ENCODE measurements at regions not wholly inside any gene's neighbourhood (a gene's known extent, or its start where the extent isn't known, plus 50 kb on each side); places are given as distances from the start of the nearest gene placed in this dataset.

DNA sequence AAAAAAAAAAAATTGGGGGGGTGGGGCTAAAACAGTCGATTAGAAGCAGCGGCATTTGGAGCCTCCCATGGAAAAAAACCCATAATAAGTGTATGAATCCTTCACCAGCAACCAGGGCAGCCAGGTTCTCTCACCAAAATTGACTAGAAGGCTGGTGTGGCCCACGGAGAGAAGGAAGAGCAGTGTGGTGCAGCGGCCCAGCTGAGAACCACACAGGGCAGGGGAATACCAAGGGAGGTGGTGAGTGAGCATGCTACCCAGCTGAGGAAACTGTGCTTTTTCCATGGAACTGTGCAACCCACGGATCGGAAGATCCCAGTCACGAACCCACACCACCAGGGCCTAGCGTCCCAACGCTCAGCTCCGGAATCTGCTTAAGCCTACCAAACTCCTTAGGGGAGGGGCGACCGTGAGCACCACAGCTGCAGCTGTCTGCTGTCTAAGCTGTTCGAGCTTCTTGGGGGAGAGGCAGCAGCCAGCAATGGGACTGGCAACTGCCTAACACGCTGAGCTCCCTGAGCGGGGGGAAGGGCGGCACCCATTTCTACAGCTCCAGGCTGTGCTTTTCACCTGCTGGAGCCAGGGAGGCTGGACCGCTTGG is 1037.2 kb upstream of the ACVR2A start:
- Histone ChIP-seq H2AFZ (ENCODE audit: low read length, unreplicated experiment) (no peak overlapping the region), H3K4me1 (ENCODE audit: control insufficient read depth, insufficient read depth, low read length, unreplicated experiment) (peaks cover 11% of the 10 kb centered on the region), H3K27me3 (ENCODE audit: insufficient read depth, low read length) (no peaks in the 10 kb centered on the region), H3K36me3 (ENCODE audit: insufficient read depth, low read length) (no peaks in the 10 kb centered on the region), H3K4me3 (ENCODE audit: low read depth, low read length) (no peak overlapping the region), H3K27ac (ENCODE audit: low read depth, low read length) (no peak overlapping the region), H3K79me2 (ENCODE audit: control insufficient read depth, insufficient read depth, low read length, unreplicated experiment) (no peaks in the 10 kb centered on the region)

- no peaks in the 10 kb centered on the region for H3K36me3 ChIP-seq (ENCODE audit: insufficient read depth, low read length)
- H3K27ac ChIP-seq (ENCODE audit: low read depth, low read length) = no peak overlapping the region
- no peaks in the 10 kb centered on the region for H3K27me3 ChIP-seq (ENCODE audit: insufficient read depth, low read length)
- no peak overlapping the region for H2AFZ ChIP-seq (ENCODE audit: low read length, unreplicated experiment)
- H3K79me2 ChIP-seq (ENCODE audit: control insufficient read depth, insufficient read depth, low read length, unreplicated experiment) = no peaks in the 10 kb centered on the region
- peaks cover 11% of the 10 kb centered on the region for H3K4me1 ChIP-seq (ENCODE audit: control insufficient read depth, insufficient read depth, low read length, unreplicated experiment)
- no peak overlapping the region for H3K4me3 ChIP-seq (ENCODE audit: low read depth, low read length)
These were observed 1038.3 kb upstream of the ACVR2A start for GRCh38 chr2:146806364-146807005.

- Histone ChIP-seq H3K79me2 (ENCODE audit: control insufficient read depth, insufficient read depth, low read length, unreplicated experiment) (no peaks in the 10 kb centered on the region), H3K36me3 (ENCODE audit: insufficient read depth, low read length) (no peaks in the 10 kb centered on the region), H3K27me3 (ENCODE audit: insufficient read depth, low read length) (no peaks in the 10 kb centered on the region), H2AFZ (ENCODE audit: low read length, unreplicated experiment) (no peak overlapping the region), H3K27ac (ENCODE audit: low read depth, low read length) (no peak overlapping the region), H3K4me1 (ENCODE audit: control insufficient read depth, insufficient read depth, low read length, unreplicated experiment) (peaks cover 11% of the 10 kb centered on the region), H3K4me3 (ENCODE audit: low read depth, low read length) (no peak overlapping the region)
These were observed 1040.5 kb upstream of the ACVR2A start for GRCh38 chr2:146804288-146804687.

GRCh38 chr2:146801886-146802285 is 1042.9 kb upstream of the ACVR2A start:
- Histone ChIP-seq H3K27me3 (ENCODE audit: insufficient read depth, low read length) (no peaks in the 10 kb centered on the region), H2AFZ (ENCODE audit: low read length, unreplicated experiment) (no peak overlapping the region), H3K36me3 (ENCODE audit: insufficient read depth, low read length) (no peaks in the 10 kb centered on the region), H3K4me1 (ENCODE audit: control insufficient read depth, insufficient read depth, low read length, unreplicated experiment) (peaks cover 10% of the 10 kb centered on the region), H3K27ac (ENCODE audit: low read depth, low read length) (no peak overlapping the region), H3K79me2 (ENCODE audit: control insufficient read depth, insufficient read depth, low read length, unreplicated experiment) (no peaks in the 10 kb centered on the region), H3K4me3 (ENCODE audit: low read depth, low read length) (no peak overlapping the region)

GRCh38 chr2:146786396-146786795 is 1058.4 kb upstream of the ACVR2A start:
- H3K79me2 ChIP-seq (ENCODE audit: control insufficient read depth, insufficient read depth, low read length, unreplicated experiment) = no peaks in the 10 kb centered on the region
- H3K4me3 ChIP-seq (ENCODE audit: low read depth, low read length) = no peak overlapping the region
- H3K36me3 ChIP-seq (ENCODE audit: insufficient read depth, low read length) = no peaks in the 10 kb centered on the region

DNA sequence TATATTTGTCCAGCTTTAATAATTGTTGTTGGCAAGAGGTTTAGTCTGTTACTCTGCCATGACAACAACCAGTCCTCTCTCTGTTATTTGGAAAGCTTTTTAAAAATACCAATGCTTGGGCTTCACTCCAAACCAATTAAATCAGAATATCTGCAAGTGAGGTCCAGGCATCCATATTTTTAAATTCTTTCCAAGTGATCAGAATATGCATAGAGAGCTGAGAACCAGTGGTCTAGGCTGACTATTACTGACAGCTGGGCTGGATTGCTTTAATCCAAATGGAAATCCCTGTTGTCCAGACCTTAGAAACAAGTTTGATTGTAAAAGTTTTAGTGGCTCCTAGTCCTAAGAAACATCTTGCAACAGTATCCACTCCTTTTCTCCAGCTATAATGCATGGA is 1059.7 kb upstream of the ACVR2A start:
- no peaks in the 10 kb centered on the region for H3K79me2 ChIP-seq (ENCODE audit: control insufficient read depth, insufficient read depth, low read length, unreplicated experiment)
- H3K4me1 ChIP-seq (ENCODE audit: control insufficient read depth, insufficient read depth, low read length, unreplicated experiment) = no peaks in the 10 kb centered on the region
- H3K27ac ChIP-seq (ENCODE audit: low read depth, low read length) = no peak overlapping the region
- no peak overlapping the region for H2AFZ ChIP-seq (ENCODE audit: low read length, unreplicated experiment)
- no peak overlapping the region for H3K4me3 ChIP-seq (ENCODE audit: low read depth, low read length)
- H3K27me3 ChIP-seq (ENCODE audit: insufficient read depth, low read length) = no peaks in the 10 kb centered on the region; the same call in 1 of the 2 replicates
- H3K36me3 ChIP-seq (ENCODE audit: insufficient read depth, low read length) = no peaks in the 10 kb centered on the region

More at GRCh38 chr2:146786396-146786795, 1058.4 kb upstream of the ACVR2A start:
- H3K4me1 ChIP-seq (ENCODE audit: control insufficient read depth, insufficient read depth, low read length, unreplicated experiment) = no peaks in the 10 kb centered on the region
- no peak overlapping the region for H2AFZ ChIP-seq (ENCODE audit: low read length, unreplicated experiment)
- H3K27ac ChIP-seq (ENCODE audit: low read depth, low read length) = no peak overlapping the region
- H3K27me3 ChIP-seq (ENCODE audit: insufficient read depth, low read length) = no peaks in the 10 kb centered on the region; the same call in 1 of the 2 replicates

DNA sequence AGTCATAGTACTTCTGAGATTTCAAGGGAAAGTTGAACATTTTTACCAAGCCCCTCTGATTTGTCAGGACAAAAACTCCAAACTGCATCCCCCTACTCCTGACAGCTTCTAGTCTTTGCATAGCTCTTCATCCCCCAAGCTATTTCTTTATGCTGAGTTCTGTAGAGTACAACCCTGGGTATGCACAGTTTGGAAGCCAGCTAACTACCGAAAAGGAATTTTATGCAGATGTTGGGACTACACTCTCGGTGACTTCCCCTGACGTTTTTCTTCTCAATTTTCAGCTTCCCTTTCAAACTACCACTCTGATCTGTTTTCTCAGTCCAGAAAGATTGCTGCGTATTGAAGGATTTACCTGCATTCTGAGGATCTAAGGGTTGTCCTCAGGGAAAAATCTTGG is 1060.2 kb upstream of the ACVR2A start:
- Histone ChIP-seq H3K27ac (ENCODE audit: low read depth, low read length) (no peak overlapping the region), H3K36me3 (ENCODE audit: insufficient read depth, low read length) (no peaks in the 10 kb centered on the region), H3K4me1 (ENCODE audit: control insufficient read depth, insufficient read depth, low read length, unreplicated experiment) (no peaks in the 10 kb centered on the region), H3K27me3 (ENCODE audit: insufficient read depth, low read length) (no peaks in the 10 kb centered on the region; the same call in 1 of the 2 replicates), H3K79me2 (ENCODE audit: control insufficient read depth, insufficient read depth, low read length, unreplicated experiment) (no peaks in the 10 kb centered on the region), H3K4me3 (ENCODE audit: low read depth, low read length) (no peak overlapping the region), H2AFZ (ENCODE audit: low read length, unreplicated experiment) (no peak overlapping the region)

DNA sequence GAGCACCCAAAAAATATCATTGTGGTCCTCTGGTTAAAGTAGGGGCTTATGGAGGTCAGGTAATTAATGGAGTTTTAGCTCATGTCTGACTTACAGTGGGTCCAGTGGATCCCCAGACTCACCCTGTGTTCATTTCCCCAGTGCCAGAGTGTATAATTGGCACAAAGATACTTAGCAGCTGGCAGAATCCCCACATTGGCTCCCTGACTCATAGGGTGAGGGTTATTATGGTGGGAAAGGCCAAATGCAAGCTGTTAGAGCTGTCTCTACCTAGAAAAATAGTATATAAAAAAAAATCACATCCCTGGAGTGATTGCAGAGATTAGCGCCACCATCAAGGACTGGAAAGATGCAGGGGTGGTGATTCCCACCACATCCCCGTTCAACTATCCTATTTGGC is 1067.6 kb upstream of the ACVR2A start:
- no peaks in the 10 kb centered on the region for H3K27me3 ChIP-seq (ENCODE audit: insufficient read depth, low read length)
- no peak overlapping the region for H2AFZ ChIP-seq (ENCODE audit: low read length, unreplicated experiment)
- no peaks in the 10 kb centered on the region for H3K36me3 ChIP-seq (ENCODE audit: insufficient read depth, low read length)
- H3K79me2 ChIP-seq (ENCODE audit: control insufficient read depth, insufficient read depth, low read length, unreplicated experiment) = no peaks in the 10 kb centered on the region
- no peak overlapping the region for H3K27ac ChIP-seq (ENCODE audit: low read depth, low read length)
- no peaks in the 10 kb centered on the region for H3K4me1 ChIP-seq (ENCODE audit: control insufficient read depth, insufficient read depth, low read length, unreplicated experiment)
- no peak overlapping the region for H3K4me3 ChIP-seq (ENCODE audit: low read depth, low read length)

DNA sequence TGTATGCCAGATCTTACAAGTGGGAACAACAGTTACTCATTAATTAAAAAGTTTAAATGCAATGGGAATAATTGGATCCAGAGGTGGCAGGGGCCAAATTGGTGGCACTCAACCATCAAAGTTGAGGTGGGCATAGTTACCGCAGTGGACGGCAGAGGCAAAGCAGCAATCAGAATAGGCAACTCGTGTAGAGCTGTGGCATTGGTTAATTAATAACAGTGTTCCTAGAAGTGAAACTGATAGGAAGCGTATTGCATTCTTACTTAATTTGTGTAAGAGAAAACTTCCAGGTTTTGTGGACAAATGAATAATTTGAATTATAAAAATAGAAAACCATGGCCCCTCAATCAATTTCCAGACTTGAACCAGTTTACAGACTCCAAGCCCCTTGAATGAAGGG is 1068.2 kb upstream of the ACVR2A start:
- Histone ChIP-seq H2AFZ (ENCODE audit: low read length, unreplicated experiment) (no peak overlapping the region), H3K27me3 (ENCODE audit: insufficient read depth, low read length) (no peaks in the 10 kb centered on the region), H3K4me3 (ENCODE audit: low read depth, low read length) (no peak overlapping the region), H3K4me1 (ENCODE audit: control insufficient read depth, insufficient read depth, low read length, unreplicated experiment) (no peaks in the 10 kb centered on the region), H3K27ac (ENCODE audit: low read depth, low read length) (no peak overlapping the region), H3K79me2 (ENCODE audit: control insufficient read depth, insufficient read depth, low read length, unreplicated experiment) (no peaks in the 10 kb centered on the region), H3K36me3 (ENCODE audit: insufficient read depth, low read length) (no peaks in the 10 kb centered on the region)

- no peaks in the 10 kb centered on the region for H3K36me3 ChIP-seq (ENCODE audit: insufficient read depth, low read length)
- no peak overlapping the region for H2AFZ ChIP-seq (ENCODE audit: low read length, unreplicated experiment)
- H3K27ac ChIP-seq (ENCODE audit: low read depth, low read length) = no peak overlapping the region
- no peak overlapping the region for H3K4me3 ChIP-seq (ENCODE audit: low read depth, low read length)
- no peaks in the 10 kb centered on the region for H3K4me1 ChIP-seq (ENCODE audit: control insufficient read depth, insufficient read depth, low read length, unreplicated experiment)
- H3K27me3 ChIP-seq (ENCODE audit: insufficient read depth, low read length) = no peaks in the 10 kb centered on the region
- H3K79me2 ChIP-seq (ENCODE audit: control insufficient read depth, insufficient read depth, low read length, unreplicated experiment) = no peaks in the 10 kb centered on the region
These were observed 1073.3 kb upstream of the ACVR2A start for GRCh38 chr2:146771531-146771930.

DNA sequence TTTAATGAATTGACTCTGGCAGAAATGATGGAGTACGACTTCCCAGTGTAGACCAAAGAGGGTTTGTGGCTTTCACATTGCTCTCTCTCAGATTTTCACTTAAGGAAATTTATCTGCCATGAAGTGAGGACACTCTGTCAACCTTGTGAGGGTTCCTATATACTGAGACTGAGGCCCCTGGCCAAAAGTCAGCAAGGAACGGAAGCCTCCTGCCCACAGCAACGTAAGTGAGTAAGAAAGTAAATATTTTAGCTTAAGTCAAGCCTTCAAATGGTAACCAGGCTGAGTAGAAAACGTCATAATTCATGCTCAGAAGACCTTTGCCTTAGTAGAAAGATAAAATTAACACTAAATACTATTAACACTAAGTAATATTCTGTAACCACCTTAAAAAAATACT is 1080.5 kb upstream of the ACVR2A start:
- Histone ChIP-seq H3K36me3 (ENCODE audit: insufficient read depth, low read length) (no peaks in the 10 kb centered on the region), H3K27me3 (ENCODE audit: insufficient read depth, low read length) (no peaks in the 10 kb centered on the region), H3K27ac (ENCODE audit: low read depth, low read length) (no peak overlapping the region), H2AFZ (ENCODE audit: low read length, unreplicated experiment) (no peak overlapping the region), H3K4me1 (ENCODE audit: control insufficient read depth, insufficient read depth, low read length, unreplicated experiment) (no peaks in the 10 kb centered on the region), H3K4me3 (ENCODE audit: low read depth, low read length) (no peak overlapping the region), H3K79me2 (ENCODE audit: control insufficient read depth, insufficient read depth, low read length, unreplicated experiment) (no peaks in the 10 kb centered on the region)
